ENCODE measurements at regions not wholly inside any gene's neighbourhood (a gene's known extent, or its start where the extent isn't known, plus 50 kb on each side); places are given as distances from the start of the nearest gene placed in this dataset.

- Histone ChIP-seq H3K4me3 (ENCODE audit: low read depth in 2 of 2, low read length in 1 of 2) (no peak overlapping the region), H3K27me3 (ENCODE audit: insufficient read depth) (no peaks in the 10 kb centered on the region), H3K27ac (ENCODE audit: low read depth in 2 of 2, low read length in 1 of 2) (no peak overlapping the region), H2AFZ (ENCODE audit: low read depth) (no peak overlapping the region), H3K9me2 (no peaks in the 10 kb centered on the region), H3K4me1 (ENCODE audit: control insufficient read depth in 1 of 2, insufficient read depth in 2 of 2, low read depth in 1 of 2, low read length in 1 of 2) (no peaks in the 10 kb centered on the region), H3K79me2 (ENCODE audit: insufficient read depth) (no peaks in the 10 kb centered on the region), H3K9me3 (0 out of 2 replicates have a peak, but pooled peaks cover 5% of the 10 kb centered on the region), H3F3A (replicated peaks; ENCODE audit: insufficient read depth) (no peaks in the 10 kb centered on the region), H3K4me2 (no peak overlapping the region), H3K36me3 (replicated peaks in 1 of 2; ENCODE audit: control insufficient read depth in 1 of 2, insufficient read depth in 2 of 2, low read length in 1 of 2) (no peaks in the 10 kb centered on the region), H4K20me1 (ENCODE audit: insufficient read depth) (no peaks in the 10 kb centered on the region), H3K9ac (no peak overlapping the region)
- TF ChIP-seq FOXJ3 (CRISPR knock-in tag; IDR thresholded peaks at IDR 0.05) (no peak), FOSL2 (IDR thresholded peaks at IDR 0.05; ENCODE audit: borderline replicate concordance, low read depth) (no peak), NRF1 (IDR thresholded peaks at IDR 0.05; ENCODE audit: low read depth, low read length) (no peak), SIN3A (IDR thresholded peaks at IDR 0.05; ENCODE audit: borderline replicate concordance, low read depth, low read length) (no peak), RFX5 (IDR thresholded peaks at IDR 0.05; ENCODE audit: low read length) (no peak), MEF2A (IDR thresholded peaks at IDR 0.05; ENCODE audit: borderline replicate concordance, low read depth) (no peak), POLR2AphosphoS5 (IDR thresholded peaks at IDR 0.05; ENCODE audit: low read depth, low read length) (no peak), GABPA (IDR thresholded peaks at IDR 0.05; ENCODE audit: low read depth) (no peak)
- POLR2A ChIA-PET: no interaction called here
- no peak for DNase-seq
- 3% methylated on average over 1 of the region's 1 CpG for WGBS (ENCODE audit: low lambda C conversion rate)
- CTCF ChIA-PET: no interaction called here
These were observed 855.6 kb downstream of the TBC1D32 start for GRCh38 chr6:120478650-120479049.

GRCh38 chr6:120473804-120474203, 860.5 kb downstream of the TBC1D32 start:
- H3K27me3 ChIP-seq (ENCODE audit: insufficient read depth): no peaks in the 10 kb centered on the region
- WGBS (ENCODE audit: low lambda C conversion rate): 15% methylated on average over 2 of the region's 2 CpGs
- DNase-seq: no peak
- no peaks in the 10 kb centered on the region for H3K9me2 ChIP-seq
- H3K4me3 ChIP-seq (ENCODE audit: low read depth in 2 of 2, low read length in 1 of 2): no peak overlapping the region
- no peak overlapping the region for H2AFZ ChIP-seq (ENCODE audit: low read depth)
- H3K4me1 ChIP-seq (ENCODE audit: control insufficient read depth in 1 of 2, insufficient read depth in 2 of 2, low read depth in 1 of 2, low read length in 1 of 2): no peaks in the 10 kb centered on the region
- H3K36me3 ChIP-seq (replicated peaks in 1 of 2; ENCODE audit: control insufficient read depth in 1 of 2, insufficient read depth in 2 of 2, low read length in 1 of 2): no peaks in the 10 kb centered on the region
- POLR2A ChIA-PET: no interaction called here
- 0 out of 2 replicates have a peak, but pooled peaks cover 5% of the 10 kb centered on the region for H3K9me3 ChIP-seq
- H3F3A ChIP-seq (replicated peaks; ENCODE audit: insufficient read depth): no peaks in the 10 kb centered on the region
- H4K20me1 ChIP-seq (ENCODE audit: insufficient read depth): no peaks in the 10 kb centered on the region
- CTCF ChIA-PET: no interaction called here
- H3K4me2 ChIP-seq: no peak overlapping the region
- H3K79me2 ChIP-seq (ENCODE audit: insufficient read depth): no peaks in the 10 kb centered on the region
- TF ChIP-seq CHD2 (IDR thresholded peaks at IDR 0.05; ENCODE audit: low read length, partially characterized antibody) (no peak), RAD21 (IDR thresholded peaks at IDR 0.05; ENCODE audit: low read length) (no peak), GATA2 (CRISPR knock-in tag; IDR thresholded peaks at IDR 0.05) (no peak), YY1 (IDR thresholded peaks at IDR 0.05; ENCODE audit: low read depth) (no peak), FOSL2 (IDR thresholded peaks at IDR 0.05; ENCODE audit: borderline replicate concordance, low read depth) (no peak), RCOR1 (IDR thresholded peaks at IDR 0.05; ENCODE audit: low read length) (no peak), NRF1 (IDR thresholded peaks at IDR 0.05; ENCODE audit: low read depth, low read length) (no peak), TEAD4 (IDR thresholded peaks at IDR 0.05; ENCODE audit: borderline replicate concordance, insufficient read depth) (no peak), ELF1 (IDR thresholded peaks at IDR 0.05) (no peak)
- no peak overlapping the region for H3K9ac ChIP-seq
- H3K27ac ChIP-seq (ENCODE audit: low read depth in 2 of 2, low read length in 1 of 2): no peak overlapping the region

DNA sequence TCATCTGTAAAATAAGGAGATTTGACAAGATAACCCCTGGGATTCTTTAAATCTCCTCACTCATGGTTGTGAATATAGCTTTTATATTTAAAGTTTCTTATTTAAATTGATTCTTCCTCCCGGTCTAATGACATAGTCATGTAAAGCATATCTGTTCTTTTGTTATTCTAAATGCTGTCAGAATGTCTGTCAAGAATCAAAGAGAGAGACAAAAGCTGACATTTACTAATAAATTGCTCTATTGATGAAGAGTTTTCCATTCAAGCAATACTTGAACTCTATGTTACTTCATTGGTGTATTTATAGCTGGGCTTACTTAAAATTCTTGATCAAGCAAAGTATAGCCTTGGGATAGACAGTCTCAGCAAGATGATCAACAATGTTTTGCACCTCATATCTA, 865.8 kb downstream of the TBC1D32 start:
- POLR2A ChIA-PET: no interaction called here
- no peaks in the 10 kb centered on the region for H3K9me2 ChIP-seq
- no peaks in the 10 kb centered on the region for H3K36me3 ChIP-seq (replicated peaks in 1 of 2; ENCODE audit: control insufficient read depth in 1 of 2, insufficient read depth in 2 of 2, low read length in 1 of 2)
- no peak overlapping the region for H3K27ac ChIP-seq (ENCODE audit: low read depth in 2 of 2, low read length in 1 of 2)
- DNase-seq: no peak
- no peaks in the 10 kb centered on the region for H3K27me3 ChIP-seq (ENCODE audit: insufficient read depth)
- H3K4me2 ChIP-seq: no peak overlapping the region
- H3K4me3 ChIP-seq (ENCODE audit: low read depth in 2 of 2, low read length in 1 of 2): no peak overlapping the region
- no peaks in the 10 kb centered on the region for H3K9me3 ChIP-seq
- H4K20me1 ChIP-seq (ENCODE audit: insufficient read depth): no peaks in the 10 kb centered on the region
- TF ChIP-seq CHD2 (IDR thresholded peaks at IDR 0.05; ENCODE audit: low read length, partially characterized antibody) (no peak), ELF1 (IDR thresholded peaks at IDR 0.05) (no peak), RXRA (IDR thresholded peaks at IDR 0.05; ENCODE audit: borderline replicate concordance, low read depth) (no peak), YY1 (IDR thresholded peaks at IDR 0.05; ENCODE audit: low read depth) (no peak), TAF1 (IDR thresholded peaks at IDR 0.05; ENCODE audit: borderline replicate concordance, low read depth, low read length) (no peak), MEF2A (IDR thresholded peaks at IDR 0.05; ENCODE audit: borderline replicate concordance, low read depth) (no peak), POLR2AphosphoS5 (IDR thresholded peaks at IDR 0.05; ENCODE audit: low read depth, low read length) (no peak)
- H3K9ac ChIP-seq: no peak overlapping the region
- H3K79me2 ChIP-seq (ENCODE audit: insufficient read depth): no peaks in the 10 kb centered on the region
- H3F3A ChIP-seq (replicated peaks; ENCODE audit: insufficient read depth): no peaks in the 10 kb centered on the region
- no peak overlapping the region for H2AFZ ChIP-seq (ENCODE audit: low read depth)
- CTCF ChIA-PET: no interaction called here
- WGBS (ENCODE audit: low lambda C conversion rate): 14% methylated on average over 1 of the region's 1 CpG
- no peaks in the 10 kb centered on the region for H3K4me1 ChIP-seq (ENCODE audit: control insufficient read depth in 1 of 2, insufficient read depth in 2 of 2, low read depth in 1 of 2, low read length in 1 of 2)
